SJCRH30 (cell line): ENCODE measurements at regions not wholly inside any gene's neighbourhood (a gene's known extent, or its start where the extent isn't known, plus 50 kb on each side); places are given as distances from the start of the nearest gene placed in this dataset.

ENCODE experiments used
- DNase-seq, 2 experiments: peaks; one replicate each; pipeline ENCODE4 v3.0.0-alpha.2; 2015 to 2020
- H3K27ac ChIP-seq: fragments of 250-450 bp; sonication (Bioruptor Pico); 2 replicates; pipeline ENCODE4 v1.5.1; 2020; ENCODE audit warnings: mild to moderate bottlenecking, moderate library complexity
- H3K27me3 ChIP-seq: fragments of 250-450 bp; sonication (Bioruptor Pico); 2 replicates; pipeline ENCODE4 v1.5.1; 2020; ENCODE audit warnings: mild to moderate bottlenecking, moderate library complexity
- H3K36me3 ChIP-seq: fragments of 250-450 bp; sonication (Bioruptor Pico); 2 replicates; pipeline ENCODE4 v1.5.1; 2020; ENCODE audit warnings: mild to moderate bottlenecking, moderate library complexity
- H3K4me1 ChIP-seq: fragments of 250-450 bp; sonication (Bioruptor Pico); 2 replicates; pipeline ENCODE4 v1.5.1; 2020; ENCODE audit warnings: mild to moderate bottlenecking, moderate library complexity
- H3K4me3 ChIP-seq: fragments of 250-450 bp; sonication (Bioruptor Pico); 2 replicates; pipeline ENCODE4 v1.5.1; 2020; ENCODE audit warnings: mild to moderate bottlenecking, moderate library complexity
- H3K9me3 ChIP-seq: fragments of 250-450 bp; sonication (Bioruptor Pico); replicated peaks from 2 replicates; pipeline ENCODE4 v1.5.1; 2020; ENCODE audit warnings: mild to moderate bottlenecking, moderate library complexity

GRCh38 chr6:113328886-113329381 lies 528.2 kb upstream of the MARCKS start:
- Histone ChIP-seq H3K36me3 (no peaks in the 10 kb centered on the region), H3K4me1 (peaks cover 13% of the 10 kb centered on the region), H3K27me3 (no peaks in the 10 kb centered on the region), H3K4me3 (no peak overlapping the region), H3K9me3 (no peaks in the 10 kb centered on the region; the same call in 1 of the 2 replicates), H3K27ac (no peak overlapping the region)
- peak; percentile 15 to 41 for DNase-seq

GRCh38 chr6:113329942-113330635 lies 527.1 kb upstream of the MARCKS start:
- Histone ChIP-seq H3K27me3 (no peaks in the 10 kb centered on the region), H3K4me1 (peaks cover 13% of the 10 kb centered on the region), H3K4me3 (no peak overlapping the region), H3K9me3 (no peaks in the 10 kb centered on the region; the same call in 1 of the 2 replicates), H3K36me3 (no peaks in the 10 kb centered on the region), H3K27ac (no peak overlapping the region)
- DNase-seq: no peak

GRCh38 chr6:113330636-113330946 lies 526.6 kb upstream of the MARCKS start:
- Histone ChIP-seq H3K27ac (no peak overlapping the region), H3K27me3 (no peaks in the 10 kb centered on the region), H3K9me3 (no peaks in the 10 kb centered on the region), H3K4me3 (no peak overlapping the region), H3K36me3 (no peaks in the 10 kb centered on the region), H3K4me1 (peaks cover 13% of the 10 kb centered on the region)
- DNase-seq: no peak

GRCh38 chr6:113331021-113331420 lies 526.1 kb upstream of the MARCKS start:
- H3K4me3 ChIP-seq: no peak overlapping the region
- peaks cover 13% of the 10 kb centered on the region for H3K4me1 ChIP-seq
- H3K27ac ChIP-seq: no peak overlapping the region
- DNase-seq: no peak
- no peaks in the 10 kb centered on the region for H3K9me3 ChIP-seq
- no peaks in the 10 kb centered on the region for H3K27me3 ChIP-seq
- no peaks in the 10 kb centered on the region for H3K36me3 ChIP-seq

- DNase-seq: no peak
- H3K27me3 ChIP-seq: no peaks in the 10 kb centered on the region
- no peaks in the 10 kb centered on the region for H3K36me3 ChIP-seq
- no peaks in the 10 kb centered on the region for H3K4me1 ChIP-seq
- H3K9me3 ChIP-seq: no peaks in the 10 kb centered on the region; the same call in 1 of the 2 replicates
- no peak overlapping the region for H3K27ac ChIP-seq
- H3K4me3 ChIP-seq: no peak overlapping the region
Measured at GRCh38 chr6:113338644-113339043, 518.5 kb upstream of the MARCKS start.

GRCh38 chr6:113339209-113339608 lies 517.9 kb upstream of the MARCKS start:
- H3K36me3 ChIP-seq: no peaks in the 10 kb centered on the region

GRCh38 chr6:113340371-113340770 lies 516.8 kb upstream of the MARCKS start:
- H3K4me1 ChIP-seq: no peaks in the 10 kb centered on the region
- no peak overlapping the region for H3K4me3 ChIP-seq
- DNase-seq: no peak
- H3K27me3 ChIP-seq: no peaks in the 10 kb centered on the region
- no peak overlapping the region for H3K27ac ChIP-seq
- H3K9me3 ChIP-seq: no peaks in the 10 kb centered on the region; the same call in 1 of the 2 replicates
- H3K36me3 ChIP-seq: no peaks in the 10 kb centered on the region

More at GRCh38 chr6:113339209-113339608, 517.9 kb upstream of the MARCKS start:
- H3K27ac ChIP-seq: no peak overlapping the region
- DNase-seq: no peak
- H3K4me1 ChIP-seq: no peaks in the 10 kb centered on the region
- H3K4me3 ChIP-seq: no peak overlapping the region
- no peaks in the 10 kb centered on the region; the same call in 1 of the 2 replicates for H3K9me3 ChIP-seq
- H3K27me3 ChIP-seq: no peaks in the 10 kb centered on the region

- no peaks in the 10 kb centered on the region; the same call in 1 of the 2 replicates for H3K9me3 ChIP-seq
- H3K36me3 ChIP-seq: no peaks in the 10 kb centered on the region
- no peaks in the 10 kb centered on the region for H3K27me3 ChIP-seq
- no peaks in the 10 kb centered on the region for H3K4me1 ChIP-seq
- H3K27ac ChIP-seq: no peak overlapping the region
- no peak for DNase-seq
- no peak overlapping the region for H3K4me3 ChIP-seq
Measured at GRCh38 chr6:113343940-113344339, 513.2 kb upstream of the MARCKS start.

GRCh38 chr6:113344969-113345368 lies 512.2 kb upstream of the MARCKS start:
- no peaks in the 10 kb centered on the region for H3K36me3 ChIP-seq
- DNase-seq: no peak
- no peaks in the 10 kb centered on the region; the same call in 1 of the 2 replicates for H3K9me3 ChIP-seq
- H3K4me3 ChIP-seq: no peak overlapping the region
- H3K4me1 ChIP-seq: no peaks in the 10 kb centered on the region
- H3K27me3 ChIP-seq: no peaks in the 10 kb centered on the region
- no peak overlapping the region for H3K27ac ChIP-seq

GRCh38 chr6:113347436-113347835 lies 509.7 kb upstream of the MARCKS start:
- no peaks in the 10 kb centered on the region for H3K36me3 ChIP-seq
- no peak for DNase-seq
- peaks cover 9% of the 10 kb centered on the region for H3K4me1 ChIP-seq
- no peak overlapping the region for H3K27ac ChIP-seq
- no peaks in the 10 kb centered on the region for H3K9me3 ChIP-seq
- H3K27me3 ChIP-seq: no peaks in the 10 kb centered on the region
- H3K4me3 ChIP-seq: no peak overlapping the region

- Histone ChIP-seq H3K27ac (no peak overlapping the region), H3K4me1 (peaks cover 12% of the 10 kb centered on the region), H3K9me3 (no peaks in the 10 kb centered on the region), H3K4me3 (no peak overlapping the region), H3K36me3 (no peaks in the 10 kb centered on the region), H3K27me3 (no peaks in the 10 kb centered on the region)
- DNase-seq: no peak
Measured at GRCh38 chr6:113350461-113350860, 506.7 kb upstream of the MARCKS start.

- DNase-seq: no peak
- H3K36me3 ChIP-seq: no peaks in the 10 kb centered on the region
- no peak overlapping the region for H3K4me3 ChIP-seq
- no peak overlapping the region for H3K27ac ChIP-seq
- H3K27me3 ChIP-seq: no peaks in the 10 kb centered on the region
- peaks cover 12% of the 10 kb centered on the region for H3K4me1 ChIP-seq
- no peaks in the 10 kb centered on the region for H3K9me3 ChIP-seq
Measured at GRCh38 chr6:113351173-113351834, 505.8 kb upstream of the MARCKS start.

- Histone ChIP-seq H3K4me1 (peaks cover 12% of the 10 kb centered on the region), H3K27me3 (no peaks in the 10 kb centered on the region), H3K36me3 (no peaks in the 10 kb centered on the region), H3K27ac (peak overlapping the region; percentile 59), H3K4me3 (no peak overlapping the region), H3K9me3 (no peaks in the 10 kb centered on the region)
- no peak for DNase-seq
Measured at GRCh38 chr6:113352029-113352801, 504.9 kb upstream of the MARCKS start.

GRCh38 chr6:113352831-113353230 lies 504.3 kb upstream of the MARCKS start:
- no peaks in the 10 kb centered on the region for H3K27me3 ChIP-seq
- no peaks in the 10 kb centered on the region for H3K9me3 ChIP-seq
- no peak for DNase-seq
- no peaks in the 10 kb centered on the region for H3K36me3 ChIP-seq
- no peak overlapping the region for H3K4me3 ChIP-seq
- H3K27ac ChIP-seq: peak overlapping the region; percentile 59
- H3K4me1 ChIP-seq: peaks cover 12% of the 10 kb centered on the region

- no peaks in the 10 kb centered on the region for H3K36me3 ChIP-seq
- H3K9me3 ChIP-seq: no peaks in the 10 kb centered on the region
- DNase-seq: no peak
- H3K4me3 ChIP-seq: no peak overlapping the region
- peaks cover 12% of the 10 kb centered on the region for H3K4me1 ChIP-seq
- no peaks in the 10 kb centered on the region for H3K27me3 ChIP-seq
- no peak overlapping the region for H3K27ac ChIP-seq
Measured at GRCh38 chr6:113353392-113353791, 503.8 kb upstream of the MARCKS start.
